Cardiac muscle cell (in vitro differentiated cells and primary cell): ENCODE measurements at regions not wholly inside any gene's neighbourhood (a gene's known extent, or its start where the extent isn't known, plus 50 kb on each side); places are given as distances from the start of the nearest gene placed in this dataset.

Experiments
- DNase-seq, 2 donors: peaks; one replicate each; pipeline versions ENCODE4 v3.0.0 to v3.0.0-alpha.2; 2010 to 2017; ENCODE audit warnings: low read depth in 1 of 2, low spot score in 1 of 2
- H3K27ac ChIP-seq: fragments of 200-600 bp; sonication (generic); 2 replicates; pipeline ENCODE4 v1.5.1; 2016
- H3K27me3 ChIP-seq: fragments of 200-600 bp; sonication (generic); 2 replicates; pipeline ENCODE4 v1.6.0; 2016; ENCODE audit warnings: control low read depth
- H3K36me3 ChIP-seq: fragments of 200-600 bp; sonication (generic); 2 replicates; pipeline ENCODE4 v1.5.1; 2016; ENCODE audit warnings: control low read depth
- H3K4me1 ChIP-seq: fragments of 200-600 bp; sonication (generic); 2 replicates; pipeline ENCODE4 v1.8.1; 2017; ENCODE audit warnings: low read depth, mild to moderate bottlenecking, mixed run types
- H3K4me3 ChIP-seq: fragments of 200-600 bp; sonication (generic); 2 replicates; pipeline ENCODE4 v1.5.1; 2016; ENCODE audit warnings: mild to moderate bottlenecking
- H3K9me3 ChIP-seq: fragments of 200-600 bp; sonication (generic); 2 replicates; pipeline ENCODE4 v1.5.1; 2017; ENCODE audit warnings: low read depth, mild to moderate bottlenecking, control low read depth
- CTCF ChIP-seq: IDR thresholded peaks from 2 replicates; pipeline ENCODE4 v1.5.1; 2012; ENCODE audit warnings: low read depth, mild to moderate bottlenecking, low read length

GRCh38 chr11:88414981-88415413 lies 77.5 kb upstream of the CTSC start:
- TF ChIP-seq CTCF = no peak
- Histone ChIP-seq H3K27me3 (no peaks in the 10 kb centered on the region), H3K9me3 (no peaks in the 10 kb centered on the region), H3K27ac (no peak overlapping the region), H3K4me1 (peaks cover 9% of the 10 kb centered on the region), H3K4me3 (no peak overlapping the region), H3K36me3 (no peaks in the 10 kb centered on the region)
- DNase-seq = peak in 1 of 2 donors; percentile 28

GRCh38 chr11:88414385-88414861 lies 76.9 kb upstream of the CTSC start:
- H3K36me3 ChIP-seq = no peaks in the 10 kb centered on the region

GRCh38 chr11:88411265-88411664 lies 73.7 kb upstream of the CTSC start:
- no peak overlapping the region for H3K4me3 ChIP-seq
- TF ChIP-seq CTCF = no peak
- H3K27ac ChIP-seq = no peak overlapping the region
- peaks cover 9% of the 10 kb centered on the region for H3K4me1 ChIP-seq
- H3K36me3 ChIP-seq = no peaks in the 10 kb centered on the region
- H3K9me3 ChIP-seq = no peaks in the 10 kb centered on the region
- no peak for DNase-seq
- H3K27me3 ChIP-seq = no peaks in the 10 kb centered on the region

More at GRCh38 chr11:88414385-88414861, 76.9 kb upstream of the CTSC start:
- Histone ChIP-seq H3K27ac (no peak overlapping the region), H3K4me1 (peaks cover 9% of the 10 kb centered on the region), H3K27me3 (no peaks in the 10 kb centered on the region), H3K4me3 (no peak overlapping the region), H3K9me3 (no peaks in the 10 kb centered on the region)
- peak; percentile 78 to 93 for DNase-seq
- TF ChIP-seq CTCF = no peak

GRCh38 chr11:88410656-88411055 lies 73.1 kb upstream of the CTSC start:
- no peaks in the 10 kb centered on the region for H3K9me3 ChIP-seq
- peaks cover 9% of the 10 kb centered on the region for H3K4me1 ChIP-seq
- no peak for DNase-seq
- no peak overlapping the region for H3K27ac ChIP-seq
- TF ChIP-seq CTCF = no peak
- H3K4me3 ChIP-seq = no peak overlapping the region
- H3K27me3 ChIP-seq = no peaks in the 10 kb centered on the region
- H3K36me3 ChIP-seq = no peaks in the 10 kb centered on the region

- TF ChIP-seq CTCF = no peak
- H3K4me1 ChIP-seq = peaks cover 9% of the 10 kb centered on the region
- no peak overlapping the region for H3K4me3 ChIP-seq
- no peaks in the 10 kb centered on the region for H3K9me3 ChIP-seq
- H3K27ac ChIP-seq = no peak overlapping the region
- H3K27me3 ChIP-seq = no peaks in the 10 kb centered on the region
- no peaks in the 10 kb centered on the region for H3K36me3 ChIP-seq
- DNase-seq = no peak
Observed at GRCh38 chr11:88410056-88410455, 72.5 kb upstream of the CTSC start.

GRCh38 chr11:88406876-88407275 lies 69.3 kb upstream of the CTSC start:
- Histone ChIP-seq H3K4me1 (no peaks in the 10 kb centered on the region), H3K27me3 (no peaks in the 10 kb centered on the region), H3K4me3 (no peak overlapping the region), H3K9me3 (no peaks in the 10 kb centered on the region), H3K36me3 (no peaks in the 10 kb centered on the region), H3K27ac (no peak overlapping the region)
- no peak for DNase-seq
- TF ChIP-seq CTCF = no peak
